ENCODE measurements at regions not wholly inside any gene's neighbourhood (a gene's known extent, or its start where the extent isn't known, plus 50 kb on each side); places are given as distances from the start of the nearest gene placed in this dataset.

DNA sequence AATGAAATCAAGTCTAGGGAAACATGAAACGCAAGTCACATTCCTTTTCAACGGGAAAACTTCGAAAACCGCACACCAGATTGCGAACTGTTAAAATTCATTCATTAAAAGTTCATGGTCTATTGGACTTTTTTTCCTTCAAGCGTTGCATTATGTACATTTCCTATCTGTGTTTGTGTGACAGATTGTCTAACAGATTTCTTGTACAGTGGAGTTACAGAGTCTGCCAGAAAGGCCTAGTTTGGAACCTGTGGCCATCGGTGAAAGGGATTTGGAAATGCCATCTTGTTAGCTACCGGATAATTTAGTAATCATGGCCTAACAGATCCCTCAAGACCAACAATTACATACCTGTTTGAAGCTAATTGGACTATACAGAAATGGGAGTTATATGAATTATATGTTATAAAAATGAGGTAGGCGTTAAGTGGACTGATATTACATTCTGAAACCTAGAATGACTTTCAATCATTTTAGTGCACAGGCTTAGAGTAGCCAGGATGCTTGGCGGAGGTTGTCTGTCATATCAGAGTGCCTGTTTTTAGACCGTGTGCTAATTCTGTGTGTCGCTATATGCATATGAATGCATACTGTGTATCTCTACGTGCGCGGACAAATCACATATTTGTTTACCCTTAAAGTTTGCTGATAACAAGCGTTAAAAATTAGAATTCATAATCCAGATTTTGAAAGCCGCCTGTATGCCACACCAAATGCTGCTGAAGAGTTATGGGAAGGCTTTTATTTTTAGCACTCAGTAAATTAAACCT lies 885.4 kb upstream of the RBFOX1 start:
- Histone ChIP-seq H3K9me3 (ENCODE audit: control insufficient read depth, low read length) (no peaks in the 10 kb centered on the region), H3K27me3 (replicated peaks; ENCODE audit: control insufficient read depth, insufficient read depth, low read length, poor library complexity, severe bottlenecking) (no peaks in the 10 kb centered on the region), H3K4me3 (ENCODE audit: insufficient read depth, low read depth, low read length, poor library complexity, severe bottlenecking) (no peak overlapping the region), H3K27ac (ENCODE audit: insufficient read depth, low read length, poor library complexity, severe bottlenecking) (no peak overlapping the region), H3K4me1 (ENCODE audit: control insufficient read depth, insufficient read depth, low read length, poor library complexity, severe bottlenecking) (no peaks in the 10 kb centered on the region), H3K36me3 (ENCODE audit: control insufficient read depth, insufficient read depth, low read length) (no peaks in the 10 kb centered on the region)
- DNase-seq = no peak

DNA sequence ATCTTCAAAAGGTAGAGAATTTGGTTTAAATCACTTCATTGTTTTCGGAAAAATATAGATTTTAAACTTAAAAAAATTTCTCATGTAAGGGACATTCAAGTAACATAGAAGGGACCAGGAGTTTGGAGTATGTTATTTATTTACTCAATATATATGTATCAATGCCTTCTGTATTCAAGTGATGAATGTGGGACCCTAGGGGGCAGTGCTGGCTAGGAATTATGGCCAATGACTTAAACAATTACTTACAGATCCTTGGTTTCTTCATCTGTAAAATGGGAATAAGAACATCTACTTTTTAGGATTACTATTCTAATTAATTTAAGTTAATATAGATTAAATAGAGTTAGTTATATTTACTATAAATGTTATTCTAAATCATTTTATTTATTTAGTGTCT lies 886.3 kb upstream of the RBFOX1 start:
- no peak overlapping the region for H3K27ac ChIP-seq (ENCODE audit: insufficient read depth, low read length, poor library complexity, severe bottlenecking)
- no peaks in the 10 kb centered on the region for H3K27me3 ChIP-seq (replicated peaks; ENCODE audit: control insufficient read depth, insufficient read depth, low read length, poor library complexity, severe bottlenecking)
- DNase-seq = no peak
- no peaks in the 10 kb centered on the region for H3K36me3 ChIP-seq (ENCODE audit: control insufficient read depth, insufficient read depth, low read length)
- H3K4me1 ChIP-seq (ENCODE audit: control insufficient read depth, insufficient read depth, low read length, poor library complexity, severe bottlenecking) = no peaks in the 10 kb centered on the region
- H3K9me3 ChIP-seq (ENCODE audit: control insufficient read depth, low read length) = no peaks in the 10 kb centered on the region
- H3K4me3 ChIP-seq (ENCODE audit: insufficient read depth, low read depth, low read length, poor library complexity, severe bottlenecking) = no peak overlapping the region

DNA sequence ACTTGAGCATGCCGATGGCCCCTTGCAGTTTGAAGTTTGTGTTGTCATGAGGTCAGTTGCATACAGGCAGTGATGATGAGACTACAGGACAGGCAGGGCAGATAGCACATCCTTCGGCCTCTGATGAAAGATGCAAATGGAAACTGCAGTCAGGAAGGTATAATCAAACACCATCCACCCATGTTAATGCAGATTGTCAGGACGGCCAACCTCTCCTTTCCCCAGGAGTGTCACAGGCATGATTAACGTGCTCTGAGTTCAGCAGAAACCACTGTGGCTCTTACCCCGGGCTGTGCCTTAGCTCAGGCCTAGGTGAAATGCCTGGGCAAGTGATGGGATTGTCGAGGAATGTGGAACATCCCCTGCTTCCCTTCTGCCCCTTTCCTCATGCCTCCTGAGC lies 893.5 kb upstream of the RBFOX1 start:
- H3K36me3 ChIP-seq (ENCODE audit: control insufficient read depth, insufficient read depth, low read length) = no peaks in the 10 kb centered on the region
- DNase-seq = no peak
- no peak overlapping the region for H3K27ac ChIP-seq (ENCODE audit: insufficient read depth, low read length, poor library complexity, severe bottlenecking)
- H3K9me3 ChIP-seq (ENCODE audit: control insufficient read depth, low read length) = no peaks in the 10 kb centered on the region
- H3K4me3 ChIP-seq (ENCODE audit: insufficient read depth, low read depth, low read length, poor library complexity, severe bottlenecking) = no peak overlapping the region
- no peaks in the 10 kb centered on the region for H3K27me3 ChIP-seq (replicated peaks; ENCODE audit: control insufficient read depth, insufficient read depth, low read length, poor library complexity, severe bottlenecking)
- no peaks in the 10 kb centered on the region for H3K4me1 ChIP-seq (ENCODE audit: control insufficient read depth, insufficient read depth, low read length, poor library complexity, severe bottlenecking)

DNA sequence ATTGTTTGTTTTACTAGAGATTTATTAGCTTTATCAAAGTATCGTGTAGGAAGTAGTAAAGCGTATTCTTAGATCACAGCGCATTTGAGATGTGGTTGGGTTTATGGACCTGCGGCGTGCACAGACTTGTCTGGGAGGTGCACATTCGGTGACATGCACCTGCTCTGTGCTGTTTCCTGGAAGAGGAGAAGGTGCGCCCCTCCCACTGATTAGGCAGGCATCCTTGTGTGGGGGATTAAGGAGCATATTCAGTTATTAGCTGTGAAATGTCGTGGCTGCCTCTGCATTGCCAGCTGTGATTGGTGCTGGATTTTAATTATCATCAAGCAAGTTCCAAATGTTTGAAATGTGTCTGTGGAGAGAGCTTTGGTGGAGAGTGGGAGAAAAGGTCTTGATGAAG lies 903.8 kb upstream of the RBFOX1 start:
- no peak overlapping the region for H3K4me3 ChIP-seq (ENCODE audit: insufficient read depth, low read depth, low read length, poor library complexity, severe bottlenecking)
- no peak for DNase-seq
- no peaks in the 10 kb centered on the region for H3K27me3 ChIP-seq (replicated peaks; ENCODE audit: control insufficient read depth, insufficient read depth, low read length, poor library complexity, severe bottlenecking)
- H3K4me1 ChIP-seq (ENCODE audit: control insufficient read depth, insufficient read depth, low read length, poor library complexity, severe bottlenecking) = no peaks in the 10 kb centered on the region
- H3K27ac ChIP-seq (ENCODE audit: insufficient read depth, low read length, poor library complexity, severe bottlenecking) = no peak overlapping the region
- no peaks in the 10 kb centered on the region for H3K9me3 ChIP-seq (ENCODE audit: control insufficient read depth, low read length)
- no peaks in the 10 kb centered on the region for H3K36me3 ChIP-seq (ENCODE audit: control insufficient read depth, insufficient read depth, low read length)

GRCh38 chr16:6427621-6428020 lies 905.0 kb upstream of the RBFOX1 start:
- no peaks in the 10 kb centered on the region for H3K9me3 ChIP-seq (ENCODE audit: control insufficient read depth, low read length)
- H3K4me3 ChIP-seq (ENCODE audit: insufficient read depth, low read depth, low read length, poor library complexity, severe bottlenecking) = no peak overlapping the region
- no peak overlapping the region for H3K27ac ChIP-seq (ENCODE audit: insufficient read depth, low read length, poor library complexity, severe bottlenecking)
- no peak for DNase-seq
- no peaks in the 10 kb centered on the region for H3K4me1 ChIP-seq (ENCODE audit: control insufficient read depth, insufficient read depth, low read length, poor library complexity, severe bottlenecking)
- H3K27me3 ChIP-seq (replicated peaks; ENCODE audit: control insufficient read depth, insufficient read depth, low read length, poor library complexity, severe bottlenecking) = no peaks in the 10 kb centered on the region
- H3K36me3 ChIP-seq (ENCODE audit: control insufficient read depth, insufficient read depth, low read length) = no peaks in the 10 kb centered on the region

- Histone ChIP-seq H3K4me3 (ENCODE audit: insufficient read depth, low read depth, low read length, poor library complexity, severe bottlenecking) (no peak overlapping the region), H3K4me1 (ENCODE audit: control insufficient read depth, insufficient read depth, low read length, poor library complexity, severe bottlenecking) (no peaks in the 10 kb centered on the region), H3K27ac (ENCODE audit: insufficient read depth, low read length, poor library complexity, severe bottlenecking) (no peak overlapping the region), H3K9me3 (ENCODE audit: control insufficient read depth, low read length) (no peaks in the 10 kb centered on the region), H3K36me3 (ENCODE audit: control insufficient read depth, insufficient read depth, low read length) (no peaks in the 10 kb centered on the region), H3K27me3 (replicated peaks; ENCODE audit: control insufficient read depth, insufficient read depth, low read length, poor library complexity, severe bottlenecking) (no peaks in the 10 kb centered on the region)
- DNase-seq = no peak
Measured at GRCh38 chr16:6407596-6407995, 925.0 kb upstream of the RBFOX1 start.

DNA sequence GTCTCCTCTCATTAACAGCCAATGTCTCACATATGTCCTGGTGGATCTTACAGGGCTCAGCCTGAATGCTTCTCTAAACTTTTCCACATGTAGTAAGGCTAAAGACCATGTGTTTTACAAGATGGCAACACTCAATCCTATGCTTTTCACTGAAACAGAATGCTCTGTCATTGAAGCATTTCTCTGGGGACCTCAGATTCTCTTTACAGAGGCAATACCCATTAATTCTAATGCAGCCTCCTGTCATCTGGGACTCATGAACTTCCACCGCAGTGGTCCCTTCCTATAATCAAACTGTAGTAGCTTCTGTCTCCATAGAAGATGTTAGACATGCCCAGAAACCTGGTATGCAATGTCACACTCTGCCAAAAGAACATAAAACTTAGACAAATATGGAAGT lies 926.6 kb upstream of the RBFOX1 start:
- DNase-seq = no peak
- Histone ChIP-seq H3K4me3 (ENCODE audit: insufficient read depth, low read depth, low read length, poor library complexity, severe bottlenecking) (no peak overlapping the region), H3K27ac (ENCODE audit: insufficient read depth, low read length, poor library complexity, severe bottlenecking) (no peak overlapping the region), H3K27me3 (replicated peaks; ENCODE audit: control insufficient read depth, insufficient read depth, low read length, poor library complexity, severe bottlenecking) (no peaks in the 10 kb centered on the region), H3K36me3 (ENCODE audit: control insufficient read depth, insufficient read depth, low read length) (no peaks in the 10 kb centered on the region), H3K9me3 (ENCODE audit: control insufficient read depth, low read length) (no peaks in the 10 kb centered on the region), H3K4me1 (ENCODE audit: control insufficient read depth, insufficient read depth, low read length, poor library complexity, severe bottlenecking) (no peaks in the 10 kb centered on the region)

- H3K4me3 ChIP-seq (ENCODE audit: insufficient read depth, low read depth, low read length, poor library complexity, severe bottlenecking) = no peak overlapping the region
- no peak overlapping the region for H3K27ac ChIP-seq (ENCODE audit: insufficient read depth, low read length, poor library complexity, severe bottlenecking)
- H3K4me1 ChIP-seq (ENCODE audit: control insufficient read depth, insufficient read depth, low read length, poor library complexity, severe bottlenecking) = no peaks in the 10 kb centered on the region
- no peaks in the 10 kb centered on the region for H3K9me3 ChIP-seq (ENCODE audit: control insufficient read depth, low read length)
- H3K36me3 ChIP-seq (ENCODE audit: control insufficient read depth, insufficient read depth, low read length) = no peaks in the 10 kb centered on the region
- DNase-seq = no peak
- H3K27me3 ChIP-seq (replicated peaks; ENCODE audit: control insufficient read depth, insufficient read depth, low read length, poor library complexity, severe bottlenecking) = no peaks in the 10 kb centered on the region
Measured at GRCh38 chr16:6382924-6383459, 949.7 kb upstream of the RBFOX1 start.

GRCh38 chr16:6381896-6382295 lies 950.7 kb upstream of the RBFOX1 start:
- H3K9me3 ChIP-seq (ENCODE audit: control insufficient read depth, low read length) = no peaks in the 10 kb centered on the region
- DNase-seq = no peak

DNA sequence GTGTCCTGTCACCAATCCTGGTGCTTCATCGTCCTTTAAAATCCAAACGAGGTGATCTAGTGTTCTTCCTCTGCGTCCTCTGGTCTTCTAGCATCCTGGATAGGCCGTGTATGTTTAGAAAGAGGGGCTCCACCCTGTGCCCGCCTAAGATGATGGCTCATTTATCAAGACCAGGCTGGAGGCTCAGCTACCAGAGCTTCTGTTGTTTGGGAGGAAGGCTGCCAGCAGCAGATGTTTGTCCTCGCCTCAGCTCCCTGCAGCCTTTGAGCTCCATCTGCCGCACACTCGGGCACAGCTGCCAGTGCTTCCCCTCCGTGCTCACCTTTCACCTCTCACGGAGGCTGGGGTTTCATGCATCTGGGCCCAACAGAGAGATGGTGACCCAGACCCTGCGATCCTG lies 954.7 kb upstream of the RBFOX1 start:
- Histone ChIP-seq H3K4me3 (ENCODE audit: insufficient read depth, low read depth, low read length, poor library complexity, severe bottlenecking) (no peak overlapping the region), H3K36me3 (ENCODE audit: control insufficient read depth, insufficient read depth, low read length) (no peaks in the 10 kb centered on the region), H3K9me3 (ENCODE audit: control insufficient read depth, low read length) (no peaks in the 10 kb centered on the region), H3K4me1 (ENCODE audit: control insufficient read depth, insufficient read depth, low read length, poor library complexity, severe bottlenecking) (no peaks in the 10 kb centered on the region), H3K27ac (ENCODE audit: insufficient read depth, low read length, poor library complexity, severe bottlenecking) (no peak overlapping the region), H3K27me3 (replicated peaks; ENCODE audit: control insufficient read depth, insufficient read depth, low read length, poor library complexity, severe bottlenecking) (no peaks in the 10 kb centered on the region)
- no peak for DNase-seq

More at GRCh38 chr16:6381896-6382295, 950.7 kb upstream of the RBFOX1 start:
- Histone ChIP-seq H3K4me3 (ENCODE audit: insufficient read depth, low read depth, low read length, poor library complexity, severe bottlenecking) (no peak overlapping the region), H3K27me3 (replicated peaks; ENCODE audit: control insufficient read depth, insufficient read depth, low read length, poor library complexity, severe bottlenecking) (no peaks in the 10 kb centered on the region), H3K4me1 (ENCODE audit: control insufficient read depth, insufficient read depth, low read length, poor library complexity, severe bottlenecking) (no peaks in the 10 kb centered on the region), H3K36me3 (ENCODE audit: control insufficient read depth, insufficient read depth, low read length) (no peaks in the 10 kb centered on the region), H3K27ac (ENCODE audit: insufficient read depth, low read length, poor library complexity, severe bottlenecking) (no peak overlapping the region)

Measured in effector memory CD4-positive, alpha-beta T cell (primary cell).